ENCODE measurements at regions not wholly inside any gene's neighbourhood (a gene's known extent, or its start where the extent isn't known, plus 50 kb on each side); places are given as distances from the start of the nearest gene placed in this dataset.

DNA sequence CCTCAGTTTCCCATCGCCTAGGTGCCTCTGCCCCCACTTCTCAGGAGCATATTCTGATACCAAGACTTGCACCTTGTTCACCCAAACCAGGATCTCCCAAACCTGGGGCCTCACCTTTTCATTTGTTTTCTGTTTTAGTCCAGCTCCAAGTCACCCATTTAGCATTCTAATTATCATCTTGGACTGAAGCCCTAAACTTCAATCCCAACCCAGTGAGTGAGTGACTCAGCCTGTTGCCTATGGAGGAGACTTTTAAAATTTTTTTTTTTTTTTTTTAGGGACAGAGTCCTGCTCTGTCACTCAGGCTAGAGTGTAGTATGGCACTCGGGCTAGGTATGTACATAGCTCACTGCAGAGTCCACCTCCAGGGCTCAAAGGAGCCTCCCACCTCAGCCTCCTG is 378.9 kb upstream of the AUTS2 start:
- Mint-ChIP-seq H3K4me3 (ENCODE audit: unreplicated experiment) (no peak overlapping the region), H3K4me1 (ENCODE audit: unreplicated experiment) (no peaks in the 10 kb centered on the region), H3K36me3 (ENCODE audit: low read depth, unreplicated experiment) (peaks cover 3% of the 10 kb centered on the region), H3K27me3 (ENCODE audit: unreplicated experiment) (no peaks in the 10 kb centered on the region), H3K9me3 (ENCODE audit: unreplicated experiment) (peaks cover 23% of the 10 kb centered on the region), H3K27ac (ENCODE audit: unreplicated experiment) (no peak overlapping the region)
- TF ChIP-seq, protein P1, sequence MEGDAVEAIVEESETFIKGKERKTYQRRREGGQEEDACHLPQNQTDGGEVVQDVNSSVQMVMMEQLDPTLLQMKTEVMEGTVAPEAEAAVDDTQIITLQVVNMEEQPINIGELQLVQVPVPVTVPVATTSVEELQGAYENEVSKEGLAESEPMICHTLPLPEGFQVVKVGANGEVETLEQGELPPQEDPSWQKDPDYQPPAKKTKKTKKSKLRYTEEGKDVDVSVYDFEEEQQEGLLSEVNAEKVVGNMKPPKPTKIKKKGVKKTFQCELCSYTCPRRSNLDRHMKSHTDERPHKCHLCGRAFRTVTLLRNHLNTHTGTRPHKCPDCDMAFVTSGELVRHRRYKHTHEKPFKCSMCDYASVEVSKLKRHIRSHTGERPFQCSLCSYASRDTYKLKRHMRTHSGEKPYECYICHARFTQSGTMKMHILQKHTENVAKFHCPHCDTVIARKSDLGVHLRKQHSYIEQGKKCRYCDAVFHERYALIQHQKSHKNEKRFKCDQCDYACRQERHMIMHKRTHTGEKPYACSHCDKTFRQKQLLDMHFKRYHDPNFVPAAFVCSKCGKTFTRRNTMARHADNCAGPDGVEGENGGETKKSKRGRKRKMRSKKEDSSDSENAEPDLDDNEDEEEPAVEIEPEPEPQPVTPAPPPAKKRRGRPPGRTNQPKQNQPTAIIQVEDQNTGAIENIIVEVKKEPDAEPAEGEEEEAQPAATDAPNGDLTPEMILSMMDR (IDR thresholded peaks at IDR 0.05; ENCODE audit: unreplicated experiment) = no peak
- no peak for DNase-seq (ENCODE audit: low spot score)

DNA sequence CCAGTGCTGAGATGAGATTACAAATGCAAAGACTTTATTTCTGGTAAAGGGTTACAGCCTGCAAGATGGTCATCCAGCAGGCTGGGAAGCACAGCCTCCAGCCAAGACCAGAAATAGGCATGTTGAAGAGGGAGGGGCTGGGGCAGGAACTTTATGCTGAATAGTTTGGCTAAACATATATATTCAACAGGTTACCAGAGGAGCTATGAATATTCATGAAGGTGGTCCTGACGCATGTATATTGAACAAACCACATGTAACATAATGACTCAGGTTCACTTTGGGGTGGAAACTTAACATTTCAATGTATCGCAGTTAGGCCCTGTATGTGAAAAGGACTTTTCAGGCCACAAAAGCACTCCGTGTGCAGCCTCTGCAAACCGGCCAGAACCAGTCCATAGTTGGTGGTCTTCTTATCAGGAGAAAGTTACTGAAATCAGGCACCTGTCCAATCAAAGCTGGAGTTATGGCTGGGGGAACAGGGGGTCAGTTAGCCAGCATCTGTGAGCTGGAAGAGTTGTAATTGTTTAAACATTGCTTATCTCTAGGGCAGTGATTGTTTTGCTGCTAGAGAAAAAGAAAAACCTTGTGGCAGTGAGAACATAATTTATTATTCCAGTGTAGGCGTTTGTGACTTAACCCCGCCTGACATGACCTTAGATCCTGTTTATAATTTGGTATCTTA is 372.9 kb upstream of the AUTS2 start:
- Mint-ChIP-seq H3K27me3 (ENCODE audit: unreplicated experiment) (no peaks in the 10 kb centered on the region), H3K36me3 (ENCODE audit: low read depth, unreplicated experiment) (no peaks in the 10 kb centered on the region), H3K4me1 (ENCODE audit: unreplicated experiment) (no peaks in the 10 kb centered on the region), H3K27ac (ENCODE audit: unreplicated experiment) (no peak overlapping the region), H3K4me3 (ENCODE audit: unreplicated experiment) (no peak overlapping the region), H3K9me3 (ENCODE audit: unreplicated experiment) (peaks cover 13% of the 10 kb centered on the region)
- no peak for DNase-seq (ENCODE audit: low spot score)
- TF ChIP-seq, protein P1 (IDR thresholded peaks at IDR 0.05; ENCODE audit: unreplicated experiment) = no peak

DNA sequence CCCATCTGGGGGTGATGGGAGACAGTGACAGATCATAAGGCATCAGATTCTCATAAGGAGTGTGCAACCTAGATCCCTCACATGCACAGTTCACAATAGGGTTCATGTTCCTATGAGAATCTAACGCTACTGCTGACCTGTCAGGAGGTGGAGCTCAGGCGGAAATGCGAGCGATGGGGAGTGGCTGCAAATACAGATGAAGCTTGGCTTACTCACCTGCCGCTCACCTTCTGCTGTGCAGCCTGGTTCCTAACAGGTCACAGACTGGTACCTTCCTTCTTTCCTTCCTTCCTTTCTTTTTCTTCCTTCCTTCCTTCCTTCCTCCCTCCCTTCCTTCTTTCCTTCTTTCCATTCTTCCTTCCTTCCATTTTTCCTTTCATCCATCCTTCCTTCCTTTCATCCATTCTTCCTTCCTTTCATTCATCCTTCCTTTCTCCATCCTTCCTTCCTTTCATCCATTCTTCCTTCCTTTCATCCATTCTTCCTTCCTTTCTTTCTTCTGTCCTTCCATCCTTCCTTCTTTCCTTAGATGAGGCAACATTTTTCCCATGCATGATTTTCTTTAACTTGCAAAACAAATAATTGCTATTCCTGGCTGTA is 370.0 kb upstream of the AUTS2 start:
- no peaks in the 10 kb centered on the region for H3K9me3 Mint-ChIP-seq (ENCODE audit: unreplicated experiment)
- peaks cover 4% of the 10 kb centered on the region for H3K4me1 Mint-ChIP-seq (ENCODE audit: unreplicated experiment)
- TF ChIP-seq, protein P1 (IDR thresholded peaks at IDR 0.05; ENCODE audit: unreplicated experiment) = no peak
- DNase-seq (ENCODE audit: low spot score) = no peak
- H3K27me3 Mint-ChIP-seq (ENCODE audit: unreplicated experiment) = peaks cover 6% of the 10 kb centered on the region
- no peak overlapping the region for H3K4me3 Mint-ChIP-seq (ENCODE audit: unreplicated experiment)
- H3K36me3 Mint-ChIP-seq (ENCODE audit: low read depth, unreplicated experiment) = no peaks in the 10 kb centered on the region
- no peak overlapping the region for H3K27ac Mint-ChIP-seq (ENCODE audit: unreplicated experiment)

DNA sequence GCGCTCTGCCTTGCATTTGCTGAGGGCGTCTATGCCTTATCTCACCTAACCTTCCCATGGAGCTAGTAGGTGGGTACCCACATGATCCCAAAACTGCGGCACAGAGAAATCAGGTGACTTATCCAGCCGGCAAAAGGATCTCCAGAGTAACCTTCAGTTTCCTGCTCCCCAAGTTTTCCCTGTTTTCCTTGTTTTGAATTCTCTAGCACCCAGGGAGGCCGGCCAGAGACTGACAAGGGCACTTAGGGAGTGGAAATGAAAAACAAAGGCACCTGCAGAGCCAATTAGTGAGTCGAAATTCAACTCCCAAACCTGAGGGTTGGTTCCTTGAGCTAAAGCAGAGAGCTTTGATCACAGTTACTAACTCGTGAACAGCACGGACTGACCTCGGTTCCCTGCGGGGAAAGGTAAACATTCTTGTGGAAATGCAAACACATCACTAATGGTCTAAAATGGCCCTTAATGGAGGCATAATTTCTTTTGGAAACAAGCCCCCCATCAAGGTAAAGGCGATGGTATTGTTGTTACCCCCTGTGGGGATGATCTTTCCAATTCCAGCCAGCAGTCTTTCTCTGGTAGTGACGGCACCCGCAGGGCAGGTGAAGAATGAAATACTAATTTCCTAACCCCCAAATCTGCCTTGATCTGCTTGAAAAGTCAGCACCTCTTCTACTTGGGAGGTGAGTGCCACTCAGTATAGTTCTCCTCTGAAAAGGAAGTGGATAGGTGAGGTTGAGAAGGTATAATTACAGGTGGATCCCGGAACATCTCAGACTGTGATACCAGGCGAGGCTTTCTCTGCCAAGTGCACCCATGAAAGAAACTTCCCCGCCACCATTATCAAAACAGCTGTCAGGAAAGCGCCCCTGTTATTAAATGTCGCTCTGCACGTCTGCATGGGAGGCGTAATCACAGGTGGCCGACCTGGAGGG is 365.6 kb upstream of the AUTS2 start:
- peaks cover 11% of the 10 kb centered on the region for H3K27me3 Mint-ChIP-seq (ENCODE audit: unreplicated experiment)
- DNase-seq (ENCODE audit: low spot score) = no peak
- H3K4me3 Mint-ChIP-seq (ENCODE audit: unreplicated experiment) = no peak overlapping the region
- no peak overlapping the region for H3K27ac Mint-ChIP-seq (ENCODE audit: unreplicated experiment)
- H3K4me1 Mint-ChIP-seq (ENCODE audit: unreplicated experiment) = peaks cover 5% of the 10 kb centered on the region
- no peaks in the 10 kb centered on the region for H3K36me3 Mint-ChIP-seq (ENCODE audit: low read depth, unreplicated experiment)
- TF ChIP-seq, protein P1 (IDR thresholded peaks at IDR 0.05; ENCODE audit: unreplicated experiment) = no peak
- no peaks in the 10 kb centered on the region for H3K9me3 Mint-ChIP-seq (ENCODE audit: unreplicated experiment)
